PC-9 (cell line): ENCODE measurements at regions not wholly inside any gene's neighbourhood (a gene's known extent, or its start where the extent isn't known, plus 50 kb on each side); places are given as distances from the start of the nearest gene placed in this dataset.

Source experiments
- BruUV-seq: library from RNA; stranded (reverse); fragments of 400-500 nt; replicated peaks from 2 replicates; lab custom pipeline; 2021; lab: Mats Ljungman, UMichigan
- CTCF ChIA-PET: fragments of 300-600 bp; sonication (Branson Sonifier 250); formaldehyde crosslinking; loops from one replicate; lab custom pipeline; 2022; ENCODE audit warnings: antibody characterized with exemption; lab: Charles Lee
- POLR2A ChIA-PET: fragments of 300-600 bp; sonication (Branson Sonifier 250); formaldehyde crosslinking; loops from one replicate; lab custom pipeline; 2022; ENCODE audit warnings: antibody characterized with exemption; ENCODE audit not compliant: unreplicated experiment; lab: Charles Lee
- DNase-seq, 2 experiments: peaks; one replicate each; pipeline versions ENCODE4 v3.0.0 to v3.0.0-alpha.2; 2015 to 2022; ENCODE audit warnings: mixed read lengths in 1 of 2
- H2AFZ ChIP-seq: fragments of 200-600 bp; sonication (generic); 2 replicates; pipeline ENCODE4 v1.8.1; 2017; ENCODE audit warnings: antibody characterized with exemption
- H3F3A ChIP-seq: fragments of 200-600 bp; sonication (generic); 2 replicates; pipeline ENCODE4 v1.8.1; 2017; ENCODE audit warnings: antibody characterized with exemption, mild to moderate bottlenecking, low read depth; ENCODE audit not compliant: insufficient read depth
- H3K27ac ChIP-seq: fragments of 200-600 bp; sonication (generic); 2 replicates; pipeline ENCODE4 v1.6.1; 2016; ENCODE audit warnings: mixed run types
- H3K27me3 ChIP-seq: fragments of 200-600 bp; sonication (generic); 2 replicates; pipeline ENCODE4 v1.6.1; 2016; ENCODE audit warnings: low read depth, mixed run types; ENCODE audit not compliant: insufficient read depth
- H3K36me3 ChIP-seq: fragments of 200-600 bp; sonication (generic); 2 replicates; pipeline ENCODE4 v1.6.1; 2016; ENCODE audit warnings: low read depth, mixed run types
- H3K4me1 ChIP-seq: fragments of 200-600 bp; sonication (generic); replicated peaks from 2 replicates; pipeline ENCODE4 v1.6.1; 2016; ENCODE audit warnings: mixed run types; ENCODE audit not compliant: insufficient read depth
- H3K4me2 ChIP-seq: fragments of 200-600 bp; sonication (generic); 2 replicates; pipeline ENCODE4 v1.6.1; 2017; ENCODE audit warnings: mixed run types
- H3K4me3 ChIP-seq: fragments of 200-600 bp; sonication (generic); 2 replicates; pipeline ENCODE4 v1.6.1; 2016; ENCODE audit warnings: mixed run types
- H3K79me2 ChIP-seq: fragments of 200-600 bp; sonication (generic); 2 replicates; pipeline ENCODE4 v1.6.1; 2017; ENCODE audit warnings: low read depth, mixed run types
- H3K9me2 ChIP-seq: fragments of 200-600 bp; sonication (generic); 2 replicates; pipeline ENCODE4 v1.8.1; 2017; ENCODE audit warnings: mild to moderate bottlenecking; ENCODE audit not compliant: insufficient read depth
- H3K9me3 ChIP-seq: fragments of 200-600 bp; sonication (generic); 2 replicates; pipeline ENCODE4 v1.8.1; 2016; ENCODE audit warnings: low read depth; ENCODE audit not compliant: insufficient read depth
- H4K20me1 ChIP-seq: fragments of 200-600 bp; sonication (generic); 2 replicates; pipeline ENCODE4 v1.8.1; 2017; ENCODE audit not compliant: insufficient read depth
- EZH2 ChIP-seq: fragments of 200-600 bp; sonication (generic); IDR thresholded peaks from 2 replicates; pipeline ENCODE4 v1.8.0; 2017; ENCODE audit warnings: antibody characterized with exemption, low read depth
- intact Hi-C: fragments of 100-400 bp; cut with micrococcal nuclease; formaldehyde crosslinking; loops from one replicate; pipeline ENCODE4 v1.10.0; 2022; ENCODE audit not compliant: unreplicated experiment
- TF ChIP-seq, protein P1 (sequence below): fragments of 200-600 bp; sonication (generic); conservative IDR thresholded peaks from 2 replicates; pipeline ENCODE4 v1.6.1; 2017; ENCODE audit warnings: mixed run types, antibody characterized with exemption, mild to moderate bottlenecking, moderate library complexity

DNA sequence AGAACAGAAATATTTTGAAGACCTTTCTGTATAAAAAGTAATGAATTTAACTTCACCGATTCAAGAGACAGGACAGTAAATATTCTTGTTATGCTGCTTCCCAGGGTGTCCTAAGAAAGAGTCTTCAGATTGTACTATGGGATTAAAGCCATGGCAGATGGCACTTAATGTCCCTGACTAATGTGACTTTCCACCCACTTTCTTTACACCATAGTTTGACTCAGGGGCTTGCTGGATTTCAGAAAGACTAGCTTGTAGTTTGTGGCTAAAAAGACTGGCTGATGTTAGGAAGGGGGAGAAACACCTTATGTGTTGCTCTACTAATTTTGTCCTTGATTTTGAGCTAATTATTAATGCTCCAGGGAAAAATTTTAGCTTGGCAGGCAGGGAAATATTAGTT, 75.9 kb downstream of the UTRN start:
- intact Hi-C loops, result loop anchor here (5.0 kb wide), 1 partner anchor 94 kb away; no protein-coding TSS in a partner anchor
- Histone ChIP-seq H4K20me1 (no peaks in the 10 kb centered on the region), H3K27ac (peak overlapping the region; percentile 90), H3K9me2 (no peaks in the 10 kb centered on the region), H3K79me2 (peaks cover 65% of the 10 kb centered on the region), H3K27me3 (no peaks in the 10 kb centered on the region), H3K36me3 (no peaks in the 10 kb centered on the region), H3K9me3 (0 out of 2 replicates have a peak, but pooled peaks cover 3% of the 10 kb centered on the region), H2AFZ (no peak overlapping the region), H3K4me2 (peak overlapping the region; percentile 54), H3K4me1 (peaks cover 49% of the 10 kb centered on the region), H3F3A (peaks cover 23% of the 10 kb centered on the region), H3K4me3 (no peak overlapping the region)
- TF ChIP-seq, protein P1, sequence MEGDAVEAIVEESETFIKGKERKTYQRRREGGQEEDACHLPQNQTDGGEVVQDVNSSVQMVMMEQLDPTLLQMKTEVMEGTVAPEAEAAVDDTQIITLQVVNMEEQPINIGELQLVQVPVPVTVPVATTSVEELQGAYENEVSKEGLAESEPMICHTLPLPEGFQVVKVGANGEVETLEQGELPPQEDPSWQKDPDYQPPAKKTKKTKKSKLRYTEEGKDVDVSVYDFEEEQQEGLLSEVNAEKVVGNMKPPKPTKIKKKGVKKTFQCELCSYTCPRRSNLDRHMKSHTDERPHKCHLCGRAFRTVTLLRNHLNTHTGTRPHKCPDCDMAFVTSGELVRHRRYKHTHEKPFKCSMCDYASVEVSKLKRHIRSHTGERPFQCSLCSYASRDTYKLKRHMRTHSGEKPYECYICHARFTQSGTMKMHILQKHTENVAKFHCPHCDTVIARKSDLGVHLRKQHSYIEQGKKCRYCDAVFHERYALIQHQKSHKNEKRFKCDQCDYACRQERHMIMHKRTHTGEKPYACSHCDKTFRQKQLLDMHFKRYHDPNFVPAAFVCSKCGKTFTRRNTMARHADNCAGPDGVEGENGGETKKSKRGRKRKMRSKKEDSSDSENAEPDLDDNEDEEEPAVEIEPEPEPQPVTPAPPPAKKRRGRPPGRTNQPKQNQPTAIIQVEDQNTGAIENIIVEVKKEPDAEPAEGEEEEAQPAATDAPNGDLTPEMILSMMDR, result no peak
- BruUV-seq, result no TSS peak
- POLR2A ChIA-PET, result interaction anchor here (0.6 kb wide), 1 partner anchor 794 kb away, joined by 3 read pairs; no protein-coding TSS in a partner anchor
- CTCF ChIA-PET, result no interaction called here
- no peak for DNase-seq

DNA sequence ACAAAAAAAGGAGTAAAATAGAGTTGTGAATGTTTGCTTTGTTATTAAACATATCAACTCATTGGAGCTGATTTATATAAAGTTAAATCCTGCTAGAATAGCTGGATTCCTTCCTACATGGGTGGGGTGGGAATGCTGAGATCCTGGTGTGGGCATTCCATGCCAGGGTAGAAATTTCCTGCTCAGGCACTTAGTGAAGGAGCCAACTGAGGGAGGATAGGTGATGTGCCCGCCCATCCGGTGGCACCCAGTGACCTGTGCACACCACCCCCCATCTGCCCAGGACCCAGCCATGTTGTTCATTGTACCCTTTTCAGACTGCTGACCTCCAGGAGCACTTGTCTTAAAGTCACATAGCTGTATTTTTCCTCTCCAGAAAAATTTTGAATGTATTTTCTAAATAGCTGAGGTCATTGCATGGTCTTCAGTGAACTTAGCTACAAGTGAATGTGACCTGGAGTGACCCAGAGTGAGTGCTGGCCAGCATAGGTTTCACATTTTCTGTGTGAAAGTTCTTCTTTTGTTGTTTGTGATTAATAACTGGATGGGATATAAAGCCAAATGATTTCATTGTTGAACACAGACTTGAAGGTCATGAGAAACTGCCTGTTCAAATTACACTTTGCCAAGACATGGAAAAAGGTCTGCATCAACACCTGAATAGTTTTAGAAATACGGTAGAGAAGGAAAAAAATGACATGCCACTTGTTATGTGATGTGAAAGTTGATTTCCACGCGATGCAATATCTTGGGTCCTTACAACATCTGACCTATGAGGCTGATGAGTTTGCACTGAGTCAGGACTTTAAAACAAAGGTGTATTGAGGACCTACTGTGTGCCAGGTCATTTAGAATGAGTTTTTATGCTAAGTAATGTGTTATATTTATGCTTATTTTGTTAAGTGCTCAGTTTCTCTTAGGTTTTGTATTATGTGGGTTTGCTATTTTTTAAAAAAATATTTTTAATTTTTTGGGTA, 77.2 kb downstream of the UTRN start:
- peak; percentile 79 to 88 for DNase-seq
- Histone ChIP-seq H3K36me3 (no peaks in the 10 kb centered on the region), H3K27ac (peak overlapping the region; percentile 90), H3K4me3 (no peak overlapping the region), H3K4me1 (peaks cover 49% of the 10 kb centered on the region), H3K9me2 (no peaks in the 10 kb centered on the region), H3K79me2 (peaks cover 67% of the 10 kb centered on the region), H3F3A (peaks cover 23% of the 10 kb centered on the region), H2AFZ (no peak overlapping the region), H3K27me3 (no peaks in the 10 kb centered on the region), H4K20me1 (no peaks in the 10 kb centered on the region), H3K4me2 (peak overlapping the region; percentile 56), H3K9me3 (0 out of 2 replicates have a peak, but pooled peaks cover 3% of the 10 kb centered on the region)
- TF ChIP-seq, protein P1, result no peak
- TF ChIP-seq EZH2, result no peak
- intact Hi-C loops, result loop anchor here (1.0 to 5.0 kb wide), 4 partner anchors 32 to 146 kb away; no protein-coding TSS in a partner anchor
- BruUV-seq, result no TSS peak
- POLR2A ChIA-PET, result interaction anchor here (0.8 to 0.9 kb wide), 2 partner anchors 35 to 96 kb away, joined by 5 to 8 read pairs; no protein-coding TSS in a partner anchor
- CTCF ChIA-PET, result no interaction called here

DNA sequence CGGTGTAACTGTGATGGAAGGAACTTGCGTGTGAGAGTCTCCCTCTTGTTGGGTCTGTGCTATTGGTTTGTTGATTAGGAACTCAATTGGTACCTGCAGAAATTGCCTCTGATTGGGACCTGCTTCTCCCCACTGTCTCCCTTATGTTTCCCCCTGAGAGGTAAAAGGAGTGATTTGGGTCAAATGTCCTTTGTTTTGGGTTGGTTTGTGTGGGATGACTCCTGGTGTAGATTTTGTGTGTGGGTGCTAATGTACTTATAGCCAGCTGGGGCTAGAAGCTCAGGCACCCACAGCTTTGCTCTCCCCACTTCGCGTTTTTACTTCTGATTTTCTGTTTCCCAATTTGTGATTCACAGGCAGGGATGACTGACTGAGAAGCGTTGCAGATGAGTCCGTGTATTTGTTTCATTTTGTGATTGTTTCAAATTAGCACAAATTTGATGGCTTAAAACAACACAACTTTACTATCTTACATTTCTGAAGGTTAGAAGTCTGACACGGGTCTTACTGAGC, 79.1 kb downstream of the UTRN start:
- H3K9me3 ChIP-seq, result no peaks in the 10 kb centered on the region
- TF ChIP-seq EZH2, result no peak
- TF ChIP-seq, protein P1, result no peak
- peaks cover 23% of the 10 kb centered on the region for H3F3A ChIP-seq
- POLR2A ChIA-PET, result no interaction called here
- CTCF ChIA-PET, result no interaction called here
- no peak overlapping the region for H3K4me3 ChIP-seq
- no peak for DNase-seq
- intact Hi-C loops, result loop anchor here (5.0 kb wide), 1 partner anchor 97 kb away; no protein-coding TSS in a partner anchor
- no peaks in the 10 kb centered on the region for H4K20me1 ChIP-seq
- H3K27me3 ChIP-seq, result no peaks in the 10 kb centered on the region
- BruUV-seq, result no TSS peak
- H3K27ac ChIP-seq, result no peak overlapping the region
- H3K79me2 ChIP-seq, result peaks cover 50% of the 10 kb centered on the region
- H3K4me1 ChIP-seq, result peaks cover 49% of the 10 kb centered on the region
- H3K9me2 ChIP-seq, result no peaks in the 10 kb centered on the region
- no peak overlapping the region for H3K4me2 ChIP-seq
- H2AFZ ChIP-seq, result no peak overlapping the region
- H3K36me3 ChIP-seq, result no peaks in the 10 kb centered on the region
